Heart left ventricle (tissue), 16 donors: ENCODE measurements at regions not wholly inside any gene's neighbourhood (a gene's known extent, or its start where the extent isn't known, plus 50 kb on each side); places are given as distances from the start of the nearest gene placed in this dataset.

Source experiments
- ATAC-seq, 4 donors: fragments of 200-7000 bp; cut with Tn5 transposase; one replicate each; pipeline ENCODE4 v1.9.1; 2020 to 2022; ENCODE audit warnings: moderate library complexity in 4 of 4, mild to moderate bottlenecking in 3 of 4, moderate number of reproducible peaks in 1 of 4
- DNase-seq, 5 donors: peaks; one replicate each; pipeline ENCODE4 v3.0.0-alpha.2; 2020
- H3K27ac ChIP-seq, 12 donors: fragments of 200-600 bp; sonication (generic) in 4 of 12; one replicate each; pipeline versions ENCODE4 v1.5.0 to v1.8.0; 2016 to 2022; ENCODE audit warnings: mild to moderate bottlenecking in 2 of 12
- H3K27me3 ChIP-seq, 9 donors: fragments of 200-600 bp; sonication (generic) in 2 of 9; one replicate each; pipeline versions ENCODE4 v1.5.1 to v1.8.0; 2016 to 2022; ENCODE audit warnings: mild to moderate bottlenecking in 3 of 9
- H3K36me3 ChIP-seq, 9 donors: fragments of 200-600 bp; sonication (generic) in 2 of 9; one replicate each; pipeline versions ENCODE4 v1.5.0 to v1.8.0; 2018 to 2022; ENCODE audit warnings: mild to moderate bottlenecking in 2 of 9
- H3K4me1 ChIP-seq, 12 donors: fragments of 200-600 bp; sonication (generic) in 4 of 12; one replicate each; pipeline versions ENCODE4 v1.5.0 to v1.8.0; 2016 to 2022; ENCODE audit warnings: mild to moderate bottlenecking in 3 of 12
- H3K4me3 ChIP-seq, 12 donors: fragments of 200-600 bp; sonication (generic) in 4 of 12; one replicate each; pipeline versions ENCODE4 v1.5.0 to v1.8.0; 2017 to 2022; ENCODE audit warnings: mild to moderate bottlenecking in 9 of 12, moderate library complexity in 4 of 12
- H3K9me3 ChIP-seq, 12 donors: fragments of 200-600 bp; sonication (generic) in 4 of 12; one replicate each; pipeline versions ENCODE4 v1.5.0 to v1.8.0; 2016 to 2022; ENCODE audit warnings: mild to moderate bottlenecking in 1 of 12
- POLR2A ChIP-seq, 2 donors: fragments of 450-650 bp; IDR thresholded peaks; one replicate each; pipeline ENCODE4 v1.6.1; 2017; ENCODE audit warnings: antibody characterized with exemption in 2 of 2, mild to moderate bottlenecking in 2 of 2, moderate library complexity in 2 of 2
- WGBS, 4 donors: extraction: QIAGEN DNeasy Blood & Tissue Kit in 2 of 4; methylation state at CpG; one replicate each; pipeline versions ENCODE4 v1.1.5 to v1.1.7; 2013 to 2018; 5-methylcytosine and 5-hydroxymethylcytosine counted together
- intact Hi-C, 10 donors: fragments of 100-400 bp; cut with DNase I; formaldehyde crosslinking; loops; one replicate each; pipeline versions ENCODE4 v1.11.1 to v1.14.2; 2022
- TF ChIP-seq, protein P1 (sequence below), 12 donors: fragments of 200-600 bp; sonication (generic) in 4 of 12; IDR thresholded peaks; one replicate each; pipeline versions ENCODE4 v1.5.0 to v1.8.0; 2018 to 2022; ENCODE audit warnings: antibody characterized with exemption in 12 of 12, mild to moderate bottlenecking in 5 of 12
- donor health status: ischemic (EF 13 %, LVEDD 7.1; RV severe dilation, severe dysfunction).
- donor health status: healthy with polysubstance abuse.
- donor health status: DM: no; HTN: yes; CAD: no.
- donor health status: DM: no; HTN: no; CAD: no.
- donor health status: ischemic (EF 25% LVEDD 6.9; RV normal size, moderate dysfunction).
- donor health status: ischemic (EF 25% LVEDD 5.7; RV mildly dilated, moderate dysfunction).
- donor health status: healthy.
- donor health status: DM: yes; HTN: yes; CAD: no.
- donor health status: ischemic (EF 35%, LVEDD 5.7; RV mildly dilated, moderate dysfunction).
- donor health status: nonischemic (EF 11% LVEDD 7.7; RV severe dilation, severe dysfunction).
- donor health status: DM: yes; HTN: yes; CAD: no.
- donor health status: PGD.
- donor health status: ischemic (EF 29% LVEDD 5.4; RV normal size, mild dysfunction).
- donor health status: nonischemic (EF 23%, LVEDD 6.1; RV moderate dilation, normal function).

DNA sequence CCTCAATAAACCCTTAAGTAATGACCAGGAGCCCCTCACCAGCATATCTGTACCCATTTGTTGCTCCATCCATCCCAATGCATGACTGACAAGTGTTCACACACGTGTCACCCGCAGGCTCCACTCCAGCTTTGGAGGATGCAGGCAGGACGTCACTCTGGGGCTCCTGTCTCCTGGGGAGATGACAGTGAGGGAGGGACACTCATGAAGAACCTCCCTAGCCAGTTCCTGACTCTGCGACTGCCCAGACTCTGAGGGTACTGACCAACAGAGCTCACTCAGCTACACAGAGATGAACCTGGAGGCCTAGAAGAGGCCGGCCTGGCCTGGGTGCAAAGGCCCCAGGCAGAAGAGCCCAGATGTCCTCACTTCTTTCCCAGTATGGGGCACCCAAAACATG lies 135.1 kb upstream of the RET start:
- 70 to 92% (median 74%) methylated on average over 3 to 5 of the region's 5 CpGs for WGBS, 4 donors
- TF ChIP-seq, protein P1, sequence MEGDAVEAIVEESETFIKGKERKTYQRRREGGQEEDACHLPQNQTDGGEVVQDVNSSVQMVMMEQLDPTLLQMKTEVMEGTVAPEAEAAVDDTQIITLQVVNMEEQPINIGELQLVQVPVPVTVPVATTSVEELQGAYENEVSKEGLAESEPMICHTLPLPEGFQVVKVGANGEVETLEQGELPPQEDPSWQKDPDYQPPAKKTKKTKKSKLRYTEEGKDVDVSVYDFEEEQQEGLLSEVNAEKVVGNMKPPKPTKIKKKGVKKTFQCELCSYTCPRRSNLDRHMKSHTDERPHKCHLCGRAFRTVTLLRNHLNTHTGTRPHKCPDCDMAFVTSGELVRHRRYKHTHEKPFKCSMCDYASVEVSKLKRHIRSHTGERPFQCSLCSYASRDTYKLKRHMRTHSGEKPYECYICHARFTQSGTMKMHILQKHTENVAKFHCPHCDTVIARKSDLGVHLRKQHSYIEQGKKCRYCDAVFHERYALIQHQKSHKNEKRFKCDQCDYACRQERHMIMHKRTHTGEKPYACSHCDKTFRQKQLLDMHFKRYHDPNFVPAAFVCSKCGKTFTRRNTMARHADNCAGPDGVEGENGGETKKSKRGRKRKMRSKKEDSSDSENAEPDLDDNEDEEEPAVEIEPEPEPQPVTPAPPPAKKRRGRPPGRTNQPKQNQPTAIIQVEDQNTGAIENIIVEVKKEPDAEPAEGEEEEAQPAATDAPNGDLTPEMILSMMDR (IDR thresholded peaks at IDR 0.05), result no peak
- no peak for TF ChIP-seq POLR2A (IDR thresholded peaks at IDR 0.05)
- no peaks in the 10 kb centered on the region for H3K4me1 ChIP-seq
- peaks cover 0 to 9% (median 0%) of the 10 kb centered on the region in 9 donors for H3K27me3 ChIP-seq
- intact Hi-C loops, result loop anchor here in 1 of 10 donors (10.0 kb wide), 1 partner anchor 67 kb away; no protein-coding TSS in a partner anchor
- no peak for DNase-seq
- H3K27ac ChIP-seq, result no peak overlapping the region
- H3K36me3 ChIP-seq, result no peaks in the 10 kb centered on the region
- ATAC-seq, result no peak
- H3K4me3 ChIP-seq, result no peak overlapping the region
- H3K9me3 ChIP-seq, result no peaks in the 10 kb centered on the region

DNA sequence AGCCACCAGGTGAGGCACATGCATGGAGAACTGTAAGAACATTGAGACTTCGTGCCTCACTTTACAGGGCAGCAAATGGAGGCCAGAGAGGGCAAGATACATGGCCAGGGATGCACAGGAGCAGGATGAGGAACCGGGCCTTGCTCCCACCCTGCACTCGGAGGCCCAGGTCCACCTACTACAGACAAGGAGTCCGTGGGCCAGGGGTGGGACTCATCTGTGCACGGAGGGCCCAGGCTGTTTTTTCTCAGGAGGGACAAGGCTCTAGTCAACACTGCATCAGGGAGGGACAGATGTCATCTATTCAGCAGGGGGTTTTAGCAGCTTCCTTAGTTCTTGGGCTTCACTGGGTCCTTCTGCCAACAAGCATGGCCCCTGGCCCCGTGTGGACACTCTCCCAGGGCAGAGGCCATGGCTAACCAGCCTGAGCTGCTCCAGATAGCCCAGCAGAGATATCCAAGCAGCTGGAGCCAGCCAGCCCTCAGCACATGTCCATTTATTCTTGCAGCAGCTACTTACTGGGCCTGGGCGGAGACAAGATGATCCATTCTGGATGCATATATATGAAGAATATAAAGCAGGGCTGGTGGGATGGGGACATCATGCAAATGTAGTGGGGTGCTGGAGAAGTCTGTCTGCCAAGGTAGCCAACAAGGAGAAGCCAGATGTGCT lies 134.5 kb upstream of the RET start:
- WGBS, 4 donors, result 80 to 85% (median 83%) methylated on average over 7 of the region's 7 CpGs
- intact Hi-C loops, result loop anchor here in 1 of 10 donors (10.0 kb wide), 1 partner anchor 68 kb away; no protein-coding TSS in a partner anchor
- DNase-seq (peak in 1 of 5 donors; percentile 46), ATAC-seq (no peak)
- Histone ChIP-seq H3K4me3 (no peak overlapping the region), H3K27me3 (peaks cover 0 to 9% (median 0%) of the 10 kb centered on the region in 9 donors), H3K4me1 (no peaks in the 10 kb centered on the region), H3K36me3 (no peaks in the 10 kb centered on the region), H3K9me3 (peaks cover 0 to 1% (median 0%) of the 10 kb centered on the region in 12 donors), H3K27ac (no peak overlapping the region)
- TF ChIP-seq, protein P1 (IDR thresholded peaks at IDR 0.05), result no peak
- no peak for TF ChIP-seq POLR2A (IDR thresholded peaks at IDR 0.05)

DNA sequence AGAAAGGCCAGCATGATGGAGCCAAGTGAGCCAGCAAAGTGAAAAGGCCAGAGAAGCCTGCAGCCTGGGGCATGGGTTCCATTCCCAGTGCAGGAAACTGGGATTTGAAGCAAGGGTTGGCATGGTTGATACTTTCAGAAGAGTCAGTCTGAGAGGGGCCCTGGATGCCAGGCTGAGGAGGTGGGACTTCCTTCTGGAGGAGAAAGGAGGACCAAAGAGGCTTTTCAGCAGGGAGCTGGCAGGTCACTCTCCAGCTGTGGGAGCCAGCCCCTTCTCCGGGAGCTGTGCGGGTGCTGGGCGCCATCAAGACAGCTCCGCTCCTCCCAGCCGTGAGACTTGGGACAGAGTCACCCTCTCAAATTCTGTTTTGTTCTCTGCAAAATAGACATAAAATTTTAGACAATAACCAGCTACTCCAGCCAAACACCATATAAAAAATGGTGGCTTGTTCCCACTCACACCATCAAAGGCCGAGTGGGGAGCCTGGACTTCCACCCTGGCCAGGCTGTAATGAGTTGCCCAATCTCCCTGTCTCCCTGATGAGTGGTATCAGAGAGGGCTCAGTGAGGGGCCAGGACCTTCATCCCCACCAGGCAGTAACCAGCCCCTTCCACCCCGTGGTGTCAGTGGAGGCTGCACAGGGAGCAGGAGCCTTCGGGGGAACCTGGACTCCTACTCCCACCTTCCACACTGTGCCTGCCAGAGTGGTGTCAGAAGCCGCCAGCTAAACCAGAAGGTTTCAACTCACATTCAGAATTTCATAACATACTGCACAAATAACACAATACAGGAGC lies 133.6 kb upstream of the RET start:
- Histone ChIP-seq H3K4me3 (no peak overlapping the region), H3K27me3 (peaks cover 0 to 8% (median 0%) of the 10 kb centered on the region in 9 donors), H3K36me3 (no peaks in the 10 kb centered on the region), H3K9me3 (peaks cover 0 to 5% (median 0%) of the 10 kb centered on the region in 12 donors), H3K4me1 (no peaks in the 10 kb centered on the region), H3K27ac (no peak overlapping the region)
- 86 to 90% (median 88%) methylated on average over 8 to 9 of the region's 9 CpGs for WGBS, 4 donors
- ATAC-seq (no peak), DNase-seq (peak in 1 of 5 donors; percentile 26)
- intact Hi-C loops, result loop anchor here in 1 of 10 donors (10.0 kb wide), 1 partner anchor 68 kb away; no protein-coding TSS in a partner anchor
- TF ChIP-seq, protein P1 (IDR thresholded peaks at IDR 0.05), result no peak
- TF ChIP-seq POLR2A (IDR thresholded peaks at IDR 0.05), result no peak

DNA sequence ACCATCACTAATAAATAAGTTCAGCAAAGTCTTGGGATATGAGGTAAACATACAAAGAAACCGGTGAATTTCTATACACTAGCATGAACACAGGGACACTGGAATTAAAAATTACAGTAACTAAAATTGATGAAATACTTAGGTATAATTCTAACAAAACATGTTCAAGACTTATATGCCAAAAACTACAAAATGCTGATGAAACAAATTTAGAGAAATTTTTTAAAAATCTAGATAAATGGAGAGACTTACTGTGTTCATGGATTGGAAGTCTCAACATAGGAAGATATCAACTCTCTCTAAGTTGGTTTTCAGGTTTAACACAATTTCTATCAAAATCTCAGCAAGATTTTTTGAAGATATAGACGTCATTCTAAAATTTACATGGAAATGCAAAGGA lies 128.8 kb upstream of the RET start:
- Histone ChIP-seq H3K4me1 (peaks cover 0 to 17% (median 10%) of the 10 kb centered on the region in 12 donors), H3K27me3 (peaks cover 0 to 31% (median 10%) of the 10 kb centered on the region in 9 donors), H3K9me3 (peaks cover 0 to 6% (median 0%) of the 10 kb centered on the region in 12 donors), H3K36me3 (no peaks in the 10 kb centered on the region), H3K27ac (no peak overlapping the region), H3K4me3 (no peak overlapping the region)
- TF ChIP-seq, protein P1 (IDR thresholded peaks at IDR 0.05), result no peak
- no peak for TF ChIP-seq POLR2A (IDR thresholded peaks at IDR 0.05)
- intact Hi-C loops, result loop anchor here in 1 of 10 donors (10.0 kb wide), 1 partner anchor 73 kb away; no protein-coding TSS in a partner anchor
- 87 to 89% (median 88%) methylated on average over 2 of the region's 2 CpGs for WGBS, 4 donors
- no peak for DNase-seq
- ATAC-seq, result no peak
